AG20443 (cell line): ENCODE measurements at regions not wholly inside any gene's neighbourhood (a gene's known extent, or its start where the extent isn't known, plus 50 kb on each side); places are given as distances from the start of the nearest gene placed in this dataset.

Experiments
- DNase-seq: peaks from one replicate; pipeline ENCODE4 v3.0.0; 2012; ENCODE audit warnings: low spot score, mixed read lengths

GRCh38 chr2:181836583-181836982 lies 54.9 kb upstream of the ITPRID2 start:
- no peak for DNase-seq

- DNase-seq: no peak
These were observed 54.0 kb upstream of the ITPRID2 start for GRCh38 chr2:181837563-181837962.

DNA sequence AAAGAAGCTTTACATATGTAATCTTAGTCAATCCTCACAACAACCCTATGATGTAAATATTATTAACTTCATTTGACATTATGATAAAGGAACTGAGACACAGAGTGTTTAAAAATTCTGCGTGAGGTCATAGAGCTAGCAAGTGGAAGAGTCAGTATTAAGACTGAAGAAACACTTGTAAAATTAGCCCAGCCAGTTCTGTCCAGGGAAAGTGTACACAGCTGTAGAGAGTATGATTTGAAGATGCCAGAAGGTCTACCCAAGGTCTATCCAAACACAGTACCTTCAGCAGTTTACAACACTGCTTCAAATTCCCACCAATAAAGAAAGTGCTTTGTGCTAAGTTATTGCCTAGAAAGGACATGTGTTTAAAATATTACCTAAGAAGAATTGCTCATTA lies 51.7 kb upstream of the ITPRID2 start:
- DNase-seq: no peak

- no peak for DNase-seq
These were observed 50.5 kb upstream of the ITPRID2 start for GRCh38 chr2:181841079-181841478.
